GM19372 (cell line): ENCODE measurements at regions not wholly inside any gene's neighbourhood (a gene's known extent, or its start where the extent isn't known, plus 50 kb on each side); places are given as distances from the start of the nearest gene placed in this dataset.

Experiments
- ATAC-seq: cut with Tn5 transposase; IDR thresholded peaks from one replicate; pipeline ENCODE4 v1.9.1; 2021; ENCODE audit warnings: mild to moderate bottlenecking, low read depth, moderate library complexity; ENCODE audit not compliant: unreplicated experiment

DNA sequence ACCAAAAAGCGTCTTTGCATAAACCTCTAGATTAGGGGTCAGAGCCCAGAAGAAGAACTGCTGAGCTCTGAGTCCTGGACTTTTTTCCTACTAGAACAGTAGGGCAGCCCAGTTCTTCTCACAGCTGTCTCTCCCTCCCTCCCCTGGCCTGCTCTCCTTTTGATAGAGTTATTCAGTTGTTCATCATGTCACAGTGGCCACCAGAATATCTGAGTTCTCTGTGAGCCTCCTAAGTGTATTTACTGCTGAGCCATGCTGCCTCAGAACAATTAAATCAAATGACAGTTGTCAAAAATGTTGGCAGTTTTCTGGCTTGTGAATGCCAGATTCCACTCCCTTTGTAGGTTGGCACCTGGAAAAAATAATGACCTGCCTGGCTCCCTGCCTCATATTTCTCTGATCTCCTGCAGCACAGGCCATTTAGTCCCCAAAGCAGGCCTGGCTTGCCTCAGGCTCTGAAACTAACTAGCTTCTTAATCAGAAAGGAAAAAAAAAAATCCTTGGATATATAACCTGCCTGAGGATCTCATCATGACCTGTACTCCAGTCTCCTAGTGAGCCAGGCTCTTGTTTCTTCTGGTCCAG lies 377.4 kb upstream of the LARGE1 start:
- ATAC-seq: no peak

DNA sequence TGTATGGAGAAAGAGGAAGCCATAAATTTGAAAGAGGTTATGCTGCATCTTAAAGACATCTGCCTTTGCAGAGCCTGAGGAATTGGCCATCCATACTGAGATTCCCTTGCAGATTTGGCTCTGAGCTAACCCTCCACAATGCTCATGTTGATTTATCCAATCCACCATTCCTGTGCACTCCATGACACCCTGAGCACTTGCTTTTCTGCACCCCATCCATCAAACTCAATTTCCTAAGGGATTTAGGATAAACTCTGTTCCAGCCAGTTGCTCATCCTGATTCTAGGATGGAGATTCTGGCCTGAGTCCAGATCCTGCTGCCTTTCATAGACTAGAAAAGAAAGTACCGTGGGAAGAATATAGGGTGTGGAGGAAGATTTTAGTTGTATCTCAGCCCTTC lies 379.2 kb upstream of the LARGE1 start:
- no peak for ATAC-seq

DNA sequence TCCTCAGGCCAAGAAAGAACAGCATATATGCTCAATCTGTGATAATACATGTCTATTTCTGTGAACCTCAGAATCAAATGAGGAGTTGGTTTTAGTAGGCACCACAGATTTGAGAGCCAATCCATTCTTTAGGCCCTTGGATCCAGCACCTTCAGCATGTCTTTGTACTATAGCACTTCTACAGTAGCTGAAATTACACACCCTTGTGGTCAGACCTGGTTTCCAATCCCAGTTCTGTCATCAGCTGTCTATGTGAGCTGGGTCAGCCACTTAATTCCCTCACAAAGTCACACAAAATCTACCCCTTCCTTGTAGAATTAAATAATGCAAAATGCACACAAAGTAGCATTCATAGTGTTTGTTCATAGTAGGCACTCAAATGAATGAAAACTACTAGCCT lies 381.3 kb upstream of the LARGE1 start:
- no peak for ATAC-seq

DNA sequence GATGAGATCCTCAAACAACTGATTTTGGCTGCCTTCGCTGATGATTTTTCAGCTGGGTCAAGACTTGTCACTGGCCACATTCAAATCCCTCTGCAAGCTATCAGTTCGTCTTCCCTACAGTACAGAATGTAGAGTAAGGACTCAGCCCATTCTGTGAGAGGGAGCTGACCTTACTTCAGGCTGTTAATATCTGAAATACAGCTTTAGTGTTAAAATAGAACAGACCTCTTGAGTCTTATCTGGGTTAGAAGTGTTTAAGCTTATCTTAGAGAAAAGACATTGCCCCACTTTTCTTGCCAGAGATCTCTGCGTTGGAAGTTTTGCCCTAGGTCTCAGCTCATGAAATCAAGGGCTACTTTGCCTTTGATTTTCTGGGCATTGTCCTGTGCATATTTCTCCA lies 383.4 kb upstream of the LARGE1 start:
- no peak for ATAC-seq

DNA sequence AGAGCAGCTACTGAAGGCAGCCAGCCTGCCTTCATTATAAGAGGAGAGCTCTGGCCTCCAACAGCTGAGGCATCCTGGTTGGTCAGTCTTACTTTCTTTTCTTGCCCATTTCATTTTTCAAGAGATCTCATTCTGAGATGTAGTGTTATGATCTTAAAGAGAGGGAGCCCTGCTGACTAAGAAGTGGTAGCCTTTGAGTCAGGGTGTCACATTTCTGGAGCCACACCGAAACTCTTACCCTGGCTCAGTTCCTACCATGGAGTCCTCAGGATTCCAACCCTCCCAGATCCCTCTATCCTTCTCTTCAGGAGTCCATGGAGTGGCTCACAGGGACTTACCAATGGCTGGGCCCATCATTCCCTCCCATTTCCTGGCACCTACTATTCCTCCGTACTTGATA lies 386.1 kb upstream of the LARGE1 start:
- ATAC-seq: no peak

DNA sequence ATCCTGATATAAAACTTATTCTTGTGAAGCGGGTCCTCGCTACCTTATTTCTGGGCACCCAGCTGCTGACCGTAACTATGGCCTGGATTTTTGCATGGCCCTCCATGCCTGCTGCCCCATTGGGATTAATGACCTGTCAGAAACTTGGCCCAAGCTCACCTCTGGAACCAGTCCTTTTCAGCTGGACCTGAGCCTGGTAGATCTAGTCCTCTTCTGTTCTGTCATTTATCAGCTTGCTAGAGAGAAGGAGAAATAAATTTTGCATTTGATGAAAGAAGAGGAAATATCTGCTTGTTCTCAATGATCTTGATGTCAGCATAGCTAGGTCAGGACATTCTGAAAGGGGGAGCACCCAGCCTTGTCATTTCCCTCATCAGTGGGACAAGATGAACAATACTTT lies 387.8 kb upstream of the LARGE1 start:
- ATAC-seq: no peak

DNA sequence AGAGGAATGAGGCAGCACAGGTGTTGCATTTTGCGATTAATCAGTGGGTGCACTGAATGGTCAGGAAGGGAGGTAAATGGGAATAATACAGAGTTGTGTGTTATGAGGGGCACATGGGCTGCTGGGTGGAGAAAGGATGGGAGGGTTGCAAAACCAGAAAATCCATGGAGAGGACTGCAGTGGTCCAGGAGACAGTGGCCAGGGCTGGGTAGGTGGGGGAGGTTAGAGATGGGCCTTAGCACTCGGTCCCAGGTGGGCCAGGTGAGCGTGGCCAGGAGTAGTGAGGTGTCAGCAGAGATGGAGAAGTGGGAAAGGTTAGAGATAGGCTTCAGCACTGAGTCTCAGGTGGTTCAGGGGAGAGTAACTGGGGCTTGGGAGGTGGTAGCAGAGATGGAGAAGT lies 399.1 kb upstream of the LARGE1 start:
- ATAC-seq: no peak

DNA sequence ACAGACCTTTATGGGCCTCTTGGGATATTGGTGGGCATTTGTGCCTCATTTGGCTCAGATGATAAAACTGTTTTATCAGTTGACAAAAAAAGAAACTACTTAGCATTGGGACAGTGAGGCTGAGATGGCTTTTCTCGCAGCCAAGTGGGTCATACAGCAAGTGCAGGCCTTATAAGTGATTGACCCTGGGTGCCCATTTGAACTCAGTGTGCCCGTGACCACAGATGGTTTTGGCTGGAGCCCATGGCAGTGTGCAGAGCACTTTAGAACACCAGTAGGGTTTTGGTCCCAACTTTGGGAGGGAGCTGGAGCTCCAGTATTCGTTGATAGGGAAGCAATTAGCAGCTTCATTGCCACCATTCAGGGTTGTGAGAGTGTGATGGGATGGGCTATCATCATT lies 404.5 kb upstream of the LARGE1 start:
- ATAC-seq: no peak

DNA sequence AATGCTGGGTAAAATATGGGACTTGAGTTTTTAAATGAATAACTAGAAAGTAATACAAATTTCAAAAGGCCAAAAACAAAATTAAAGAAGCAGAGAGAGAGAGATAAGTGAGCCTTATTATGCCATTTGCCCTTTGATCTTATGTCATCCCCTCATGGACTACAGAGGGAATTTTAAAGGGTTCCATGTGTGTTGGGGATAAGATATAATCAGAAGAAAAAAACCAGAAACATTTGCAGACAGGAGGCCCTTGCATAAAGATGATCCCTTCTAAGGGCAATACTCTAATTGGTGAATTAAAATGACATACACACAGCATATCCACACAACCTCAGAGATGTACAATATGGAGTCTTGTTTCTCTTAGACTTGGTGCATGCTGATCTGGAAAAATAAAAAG lies 406.6 kb upstream of the LARGE1 start:
- no peak for ATAC-seq

DNA sequence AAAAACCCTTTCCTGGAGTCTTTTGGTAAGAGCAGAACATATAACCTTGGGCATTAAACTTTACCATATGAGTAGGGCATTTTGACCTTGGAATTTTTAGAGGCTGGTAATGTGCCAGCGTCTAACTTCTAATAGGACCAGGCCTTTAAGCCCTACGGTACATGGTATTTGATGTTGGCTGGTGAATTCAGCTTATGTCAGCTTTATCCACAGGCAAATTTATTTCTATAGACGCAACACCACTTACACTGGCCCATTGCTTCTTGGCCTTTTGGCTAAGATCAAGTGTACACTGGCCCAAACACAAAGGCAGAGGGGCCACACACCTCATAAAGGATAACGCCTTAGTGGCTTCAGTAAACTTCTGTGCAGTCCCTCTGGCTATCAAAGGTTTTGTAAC lies 410.2 kb upstream of the LARGE1 start:
- no peak for ATAC-seq

DNA sequence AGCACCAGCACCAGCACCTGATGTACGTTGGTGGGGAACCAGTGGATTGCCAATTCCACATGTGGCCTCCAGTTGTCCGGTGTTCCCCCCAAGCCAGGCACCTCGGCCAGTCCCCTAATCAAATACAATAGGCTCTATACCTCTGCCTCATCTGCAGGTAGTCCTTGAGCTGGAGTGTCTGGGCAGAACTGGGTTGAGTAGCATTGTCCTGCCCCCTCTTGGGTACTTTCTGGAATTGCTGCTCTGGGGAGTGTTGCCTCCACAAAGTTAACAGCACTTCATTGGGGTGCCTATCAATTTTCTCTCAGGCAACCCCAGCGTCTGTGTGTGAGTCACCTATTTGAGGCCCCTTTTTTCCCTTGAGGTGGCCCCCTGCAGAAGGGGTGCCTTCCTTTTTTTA lies 413.0 kb upstream of the LARGE1 start:
- no peak for ATAC-seq

DNA sequence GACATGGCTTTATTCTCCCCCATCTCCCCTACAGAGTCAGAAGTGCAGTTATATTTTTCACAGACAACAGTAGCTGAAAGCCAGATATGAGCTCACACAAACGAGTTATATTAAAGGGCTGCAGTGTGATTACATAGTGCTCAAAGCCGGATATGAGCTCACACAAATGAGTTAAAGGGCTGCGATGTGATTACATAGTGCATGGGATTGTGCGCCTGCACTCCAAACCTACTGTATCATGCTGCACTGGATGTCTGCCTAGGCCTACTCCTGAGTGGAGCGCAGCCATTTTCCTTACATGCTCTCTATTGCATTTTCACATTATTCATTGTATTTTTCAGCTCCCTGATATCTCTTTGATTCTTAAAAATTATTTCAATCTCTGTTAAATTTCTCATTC lies 414.6 kb upstream of the LARGE1 start:
- no peak for ATAC-seq

DNA sequence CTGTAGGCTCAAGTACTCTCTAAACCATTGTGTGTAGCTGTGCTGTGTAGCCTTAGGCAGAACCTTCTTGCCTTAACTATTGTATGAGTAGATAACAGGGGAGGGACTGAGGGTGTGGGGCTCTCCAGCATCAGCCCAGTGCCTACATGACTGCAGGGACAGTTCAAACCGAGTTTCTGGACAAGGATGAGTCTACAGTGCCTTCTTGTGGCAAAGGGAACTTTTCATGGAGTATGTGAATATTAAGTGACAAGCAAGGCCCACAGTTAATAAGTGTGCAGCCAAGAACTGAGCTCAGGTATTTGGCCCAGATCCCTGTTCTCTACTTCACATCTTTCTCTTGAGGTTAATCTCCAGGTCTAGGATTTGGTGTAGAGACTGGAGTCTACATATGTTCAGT lies 424.4 kb upstream of the LARGE1 start:
- ATAC-seq: no peak

DNA sequence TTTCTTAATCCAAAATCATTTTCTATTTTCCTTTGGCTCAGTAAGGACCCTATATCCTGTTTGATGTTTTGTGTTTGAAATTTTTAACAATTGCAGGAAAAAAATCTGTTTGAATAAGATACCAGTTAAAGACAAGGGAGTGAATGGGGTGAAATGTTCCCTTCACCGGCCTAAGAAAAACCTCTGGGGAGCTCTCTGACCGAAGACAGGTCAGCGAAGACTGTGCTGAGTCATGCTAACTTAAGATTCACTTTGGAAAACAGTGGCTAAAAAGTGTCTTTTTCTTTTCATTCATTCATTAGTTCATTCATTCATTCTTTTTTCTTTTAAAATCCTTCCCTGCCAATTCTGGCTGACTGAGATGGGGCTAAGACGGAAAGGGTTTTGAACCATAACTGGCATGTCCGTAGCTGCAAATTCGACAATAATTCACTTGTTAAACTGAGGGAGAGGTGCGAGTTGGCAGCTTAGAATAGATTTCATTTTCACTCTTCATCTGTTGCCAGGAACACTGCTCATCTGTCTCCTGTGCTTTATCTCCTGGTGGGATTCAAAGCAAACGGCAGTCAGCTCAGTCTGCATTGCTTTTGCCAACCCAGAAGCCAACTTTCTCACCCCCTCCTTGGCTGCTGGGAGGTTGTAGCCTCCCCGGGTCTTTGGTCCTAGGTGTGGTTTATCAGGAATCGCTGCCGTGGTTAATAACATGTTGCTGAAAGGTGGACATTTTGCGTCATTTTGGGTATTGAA lies 434.0 kb upstream of the LARGE1 start:
- no peak for ATAC-seq

DNA sequence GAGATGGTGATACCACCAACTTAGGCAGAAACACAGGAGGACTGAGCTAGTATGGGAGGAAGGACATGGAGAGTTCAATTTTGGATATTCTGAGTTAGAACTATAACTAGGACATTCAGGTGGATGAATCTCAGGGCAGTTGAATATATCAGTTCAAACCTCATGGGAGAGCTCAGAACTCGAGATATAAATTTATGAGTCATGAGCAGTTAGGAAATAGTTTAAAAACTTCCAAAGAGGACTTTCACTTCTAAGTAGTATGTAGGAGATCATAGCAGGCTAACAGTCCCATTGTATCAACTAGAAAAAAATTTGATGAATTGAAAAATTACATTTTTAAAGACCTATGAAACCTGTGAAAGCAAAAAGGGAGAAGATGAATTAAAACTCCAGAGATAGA lies 436.2 kb upstream of the LARGE1 start:
- no peak for ATAC-seq

DNA sequence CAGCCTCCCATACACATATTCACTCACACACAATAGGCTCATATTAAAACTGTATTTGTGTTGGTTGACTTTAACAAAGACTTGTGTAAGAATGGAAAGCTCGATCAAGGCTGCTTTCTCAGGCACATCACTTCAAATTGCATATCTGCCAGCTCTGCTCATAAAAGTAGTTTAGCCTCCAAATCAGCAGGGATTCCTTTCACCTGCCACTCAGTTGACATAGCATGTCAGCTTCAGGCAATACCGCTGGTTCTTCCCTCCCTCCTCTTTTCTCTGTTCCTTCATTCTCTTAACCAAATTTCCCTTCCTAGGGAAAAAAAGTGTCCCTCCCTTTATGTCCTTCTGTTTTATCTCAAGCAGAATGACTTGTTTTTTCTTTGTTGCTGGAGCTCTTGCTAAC lies 450.4 kb upstream of the LARGE1 start:
- no peak for ATAC-seq

DNA sequence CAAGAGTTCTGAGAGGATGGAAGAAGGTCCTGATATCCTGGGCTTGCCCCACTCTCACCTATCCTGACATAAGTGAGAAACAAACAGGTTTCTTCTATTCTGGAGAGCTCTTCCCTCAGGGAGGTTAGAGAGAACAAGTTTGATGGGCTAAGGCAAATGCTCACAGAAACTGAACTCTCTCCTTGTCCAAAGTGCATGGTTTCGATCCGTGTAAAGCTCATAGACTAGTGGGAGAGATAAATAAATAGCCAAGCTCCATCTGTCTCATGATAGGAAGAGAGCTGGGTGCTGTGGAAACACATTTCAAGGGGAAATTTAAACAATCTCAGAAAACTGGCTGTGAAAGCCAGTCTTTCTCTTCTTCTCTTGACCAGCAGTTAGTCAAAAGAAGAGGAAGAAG lies 459.5 kb upstream of the LARGE1 start:
- ATAC-seq: no peak

DNA sequence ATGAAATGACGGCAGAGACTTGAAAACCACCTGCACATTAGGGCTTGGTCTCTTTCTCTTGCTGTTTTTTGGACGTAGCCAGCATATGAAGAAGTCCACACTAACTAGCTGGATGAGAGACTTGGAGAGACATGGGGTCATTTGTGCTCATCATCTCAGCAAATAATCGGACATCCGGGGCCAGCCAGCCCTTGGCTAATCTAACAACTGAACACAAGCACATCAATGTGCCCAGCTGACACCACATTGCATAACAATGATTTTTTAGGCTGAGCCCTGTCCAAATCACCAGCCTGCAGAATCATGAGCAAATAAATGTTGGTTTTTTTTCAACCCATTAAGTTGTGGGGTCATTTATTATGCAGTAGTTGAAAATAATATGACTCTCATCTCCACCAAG lies 460.3 kb upstream of the LARGE1 start:
- ATAC-seq: no peak

DNA sequence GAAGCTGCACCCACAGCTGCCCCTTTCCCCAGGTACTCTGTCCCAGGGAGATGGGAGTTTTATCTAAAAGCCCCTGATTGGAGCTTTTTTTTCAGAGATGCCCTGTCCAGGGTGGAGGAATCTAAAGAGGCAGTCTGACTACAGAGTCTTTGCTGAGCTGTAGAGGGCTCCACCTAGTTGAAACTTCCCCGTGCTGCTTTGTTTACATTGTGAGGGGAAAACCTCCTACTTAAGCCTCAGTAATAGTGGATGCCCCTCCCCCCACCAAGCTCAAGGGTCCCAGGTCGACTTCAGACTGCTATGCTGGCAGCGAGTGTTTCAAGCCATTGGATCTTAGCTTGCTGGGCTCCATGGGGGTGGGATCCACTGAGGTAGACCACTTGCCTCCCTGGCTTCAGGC lies 470.1 kb upstream of the LARGE1 start:
- no peak for ATAC-seq

DNA sequence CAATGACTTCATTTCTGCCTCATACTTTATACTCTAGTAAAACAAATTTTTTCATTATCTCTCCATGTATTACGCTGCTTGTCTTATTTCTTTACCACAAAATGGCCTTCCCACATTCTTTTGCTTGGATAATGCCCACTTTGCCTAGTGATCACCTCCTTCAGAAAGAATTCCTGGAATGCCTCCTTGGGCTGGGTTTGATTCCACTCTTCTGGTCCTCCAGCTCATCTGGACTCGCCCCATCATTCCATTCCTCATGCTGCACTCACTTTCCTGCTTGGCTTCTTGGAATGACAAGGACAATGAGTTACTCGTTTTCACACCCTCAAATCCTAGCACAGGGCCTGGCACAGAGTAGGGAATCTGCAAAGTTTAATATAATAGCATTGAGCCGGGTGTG lies 475.1 kb upstream of the LARGE1 start:
- no peak for ATAC-seq

DNA sequence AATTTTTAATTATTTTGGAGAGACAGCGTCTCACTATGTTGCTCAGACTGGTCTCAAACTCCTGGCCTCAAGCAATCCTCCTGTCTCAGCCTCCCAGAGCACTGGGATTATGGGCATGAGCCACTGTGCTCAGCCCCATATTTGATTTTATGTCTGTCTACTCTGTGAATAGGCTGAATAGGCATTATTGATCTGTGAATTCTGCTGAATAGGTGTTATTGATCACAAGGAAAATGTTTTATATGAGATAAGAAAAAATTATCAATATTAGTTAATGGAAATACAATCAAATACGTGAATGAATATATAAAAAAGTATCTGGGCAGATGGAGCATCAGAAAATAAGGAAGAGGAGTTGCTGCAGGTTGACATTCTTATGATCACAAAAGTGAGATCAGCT lies 483.4 kb upstream of the LARGE1 start:
- ATAC-seq: no peak

DNA sequence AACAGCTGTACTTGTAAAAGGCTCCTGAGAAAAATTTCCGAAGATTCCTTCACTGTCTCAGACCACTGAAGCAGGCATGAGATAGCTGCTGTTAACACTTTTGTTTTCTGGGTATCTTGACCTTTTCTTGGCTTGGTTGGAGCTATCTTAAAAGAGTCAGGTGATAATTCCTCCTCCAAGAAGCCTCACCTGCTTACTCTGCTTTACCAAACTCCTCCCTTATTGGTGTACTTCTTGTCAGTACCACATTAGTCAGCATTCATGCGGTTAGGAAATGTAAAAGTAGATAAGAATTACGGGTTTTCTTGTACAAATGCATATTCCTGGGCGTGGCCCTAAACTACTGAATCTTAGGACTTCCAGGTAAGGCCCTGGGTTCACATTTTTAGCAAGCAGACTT lies 489.8 kb upstream of the LARGE1 start:
- ATAC-seq: no peak
